ENCODE measurements at regions not wholly inside any gene's neighbourhood (a gene's known extent, or its start where the extent isn't known, plus 50 kb on each side); places are given as distances from the start of the nearest gene placed in this dataset.

DNA sequence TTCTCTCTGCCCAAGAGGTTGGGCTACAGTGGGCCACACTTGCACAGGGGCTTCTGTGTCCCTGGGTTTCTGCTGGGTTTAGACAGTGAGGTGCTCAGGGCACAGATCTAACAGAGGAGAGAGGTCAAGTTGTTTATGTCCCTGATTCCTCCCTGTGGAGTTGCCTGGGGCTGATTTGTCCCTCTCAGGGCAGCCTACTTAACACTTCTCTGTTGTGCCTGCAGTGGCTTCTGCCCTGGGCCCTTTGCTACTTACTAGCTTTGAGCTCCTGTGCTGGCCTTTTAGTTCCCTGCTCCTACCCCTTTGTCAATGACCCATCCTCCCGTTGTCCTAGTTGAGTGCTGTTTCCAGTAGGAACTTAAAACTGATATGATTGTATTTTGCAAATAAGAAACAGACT, 114.0 kb upstream of the RGMA start:
- no peak overlapping the region for H3K14ac ChIP-seq (ENCODE audit: insufficient read length)
- H3K9ac ChIP-seq (replicated peaks in 1 of 4; ENCODE audit: extremely low read depth in 1 of 4, low read depth in 3 of 4, low read length in 3 of 4), result no peak overlapping the region
- no peak overlapping the region for H4K5ac ChIP-seq (ENCODE audit: insufficient read length, low read depth, low read length)
- no peaks in the 10 kb centered on the region for H3K23me2 ChIP-seq (ENCODE audit: low read depth, low read length)
- no peaks in the 10 kb centered on the region for H3K36me3 ChIP-seq (ENCODE audit: control insufficient read depth in 2 of 4, insufficient read depth in 4 of 4, low read length in 3 of 4)
- no peaks in the 10 kb centered on the region for H4K20me1 ChIP-seq (replicated peaks in 1 of 2; ENCODE audit: control insufficient read depth in 1 of 2, insufficient read depth in 2 of 2, low read length in 2 of 2)
- no peak overlapping the region for H3K23ac ChIP-seq (ENCODE audit: insufficient read length)
- no peak overlapping the region for H2BK5ac ChIP-seq (ENCODE audit: low read depth, low read length)
- no peak overlapping the region for H3K18ac ChIP-seq (ENCODE audit: extremely low read depth, low read length)
- FAIRE-seq (no peak), DNase-seq (ENCODE audit: low read depth in 1 of 2, low spot score in 2 of 2) (peak in 1 of 2 experiments; percentile 35)
- no peak overlapping the region for H3K4ac ChIP-seq (replicated peaks; ENCODE audit: insufficient read length, low read depth, low read length)
- no peak overlapping the region for H2BK20ac ChIP-seq (ENCODE audit: low read length)
- no peaks in the 10 kb centered on the region; a peak in 1 of 7 replicates for H3K27me3 ChIP-seq (replicated peaks in 1 of 4; ENCODE audit: control insufficient read depth in 3 of 4, extremely low read depth in 1 of 4, insufficient read depth in 3 of 4, low read length in 3 of 4)
- H3K4me2 ChIP-seq (ENCODE audit: insufficient read depth in 1 of 2, low read depth in 2 of 2, low read length in 2 of 2), result no peak overlapping the region
- H3K79me2 ChIP-seq (ENCODE audit: control insufficient read depth in 1 of 2, insufficient read depth in 2 of 2, low read length in 2 of 2), result no peaks in the 10 kb centered on the region
- H3K4me1 ChIP-seq (replicated peaks in 1 of 4; ENCODE audit: control insufficient read depth in 3 of 4, insufficient read depth in 4 of 4, low read length in 3 of 4), result peaks cover 0 to 10% (median 1%) of the 10 kb centered on the region in 4 experiments; a peak in 4 of 7 replicates
- no peak overlapping the region for H2AK5ac ChIP-seq (ENCODE audit: low read depth, low read length)
- no peak overlapping the region for H2BK120ac ChIP-seq (replicated peaks; ENCODE audit: low read depth, low read length)
- H4K91ac ChIP-seq (replicated peaks; ENCODE audit: insufficient read length, low read length), result no peak overlapping the region
- ChIA-PET POLR2A (ENCODE audit: partially characterized antibody) (no interaction called here), CTCF (ENCODE audit: partially characterized antibody) (interaction anchor here (0.8 to 3.8 kb wide), 2 partner anchors 19 to 115 kb away, joined by 3 to 9 read pairs; no protein-coding TSS in a partner anchor)
- no peak overlapping the region for H2BK12ac ChIP-seq (ENCODE audit: low read depth, low read length)
- WGBS, 2 experiments (ENCODE audit: extremely low coverage in 1 of 2, insufficient coverage in 1 of 2, insufficient read length in 1 of 2, insufficient replicate concordance in 2 of 2, low coverage in 1 of 2, low lambda C conversion rate in 2 of 2, missing lambda C conversion rate in 1 of 2), result 87% methylated on average over 1 of the region's 1 CpG; no CpG with 5 or more reads in 1 of the 2 experiments
- H4K8ac ChIP-seq (ENCODE audit: extremely low read depth, insufficient read depth, low read length), result no peak overlapping the region
- no peaks in the 10 kb centered on the region for H3K79me1 ChIP-seq (ENCODE audit: low read depth, low read length)
- H3K27ac ChIP-seq (ENCODE audit: low read depth, low read length), result no peak overlapping the region
- H2AFZ ChIP-seq (ENCODE audit: low read length), result no peak overlapping the region
- H3K56ac ChIP-seq (replicated peaks; ENCODE audit: insufficient read length, low read depth, low read length), result no peak overlapping the region
- H3K9me3 ChIP-seq (ENCODE audit: insufficient read depth in 2 of 2, low read depth in 1 of 2, low read length in 1 of 2), result no peaks in the 10 kb centered on the region
- no peak overlapping the region for H2BK15ac ChIP-seq (ENCODE audit: low read length)
- no peak overlapping the region for H3K4me3 ChIP-seq (ENCODE audit: extremely low read depth in 1 of 4, insufficient read depth in 2 of 4, low read depth in 3 of 4, low read length in 4 of 4)
- TF ChIP-seq SUZ12 (IDR thresholded peaks at IDR 0.05; ENCODE audit: low read length) (no peak), ATF2 (IDR thresholded peaks at IDR 0.05; ENCODE audit: low read length) (no peak), USF2 (IDR thresholded peaks at IDR 0.05; ENCODE audit: low read length) (no peak), CREB1 (IDR thresholded peaks at IDR 0.05) (no peak), CTCF (IDR thresholded peaks at IDR 0.05; ENCODE audit: control extremely low read depth in 1 of 3, insufficient read depth in 1 of 3, low read depth in 1 of 3, low read length in 3 of 3) (no peak), NRF1 (IDR thresholded peaks at IDR 0.05; ENCODE audit: low read depth, low read length) (no peak), TAF7 (optimal IDR thresholded peaks at IDR 0.05; ENCODE audit: borderline replicate concordance, low read depth, low read length) (no peak), ATF3 (IDR thresholded peaks at IDR 0.05; ENCODE audit: insufficient read depth, low read depth, low read length) (no peak)

All from H1 (cell line).